DOHH2 (cell line): ENCODE measurements at regions not wholly inside any gene's neighbourhood (a gene's known extent, or its start where the extent isn't known, plus 50 kb on each side); places are given as distances from the start of the nearest gene placed in this dataset.

Experiments
- H3F3A ChIP-seq: fragments of 200-600 bp; sonication (generic), shearing (Covaris generic); 2 replicates; pipeline ENCODE4 v1.6.0; 2016; ENCODE audit warnings: antibody characterized with exemption, mild to moderate bottlenecking; ENCODE audit not compliant: control insufficient read depth, insufficient read depth
- H3K27ac ChIP-seq: fragments of 200-600 bp; sonication (generic); 2 replicates; pipeline ENCODE4 v1.5.1; 2014; ENCODE audit warnings: low read depth, mild to moderate bottlenecking, low read length, moderate library complexity
- H3K27me3 ChIP-seq: fragments of 200-600 bp; sonication (generic); 2 replicates; pipeline ENCODE4 v1.6.1; 2014; ENCODE audit warnings: mild to moderate bottlenecking, low read length, mixed read lengths; ENCODE audit not compliant: control insufficient read depth
- H3K36me3 ChIP-seq: fragments of 200-600 bp; sonication (generic); 2 replicates; pipeline ENCODE4 v1.6.1; 2014; ENCODE audit warnings: mild to moderate bottlenecking, low read length, moderate library complexity, mixed read lengths; ENCODE audit not compliant: control insufficient read depth
- H3K4me1 ChIP-seq: fragments of 200-600 bp; sonication (generic); 2 replicates; pipeline ENCODE4 v1.6.1; 2014; ENCODE audit warnings: mild to moderate bottlenecking, low read length, mixed read lengths; ENCODE audit not compliant: control insufficient read depth
- H3K4me2 ChIP-seq: fragments of 200-600 bp; sonication (generic); 2 replicates; pipeline ENCODE4 v1.6.0; 2014; ENCODE audit warnings: mild to moderate bottlenecking, low read length, moderate library complexity
- H3K4me3 ChIP-seq: fragments of 200-600 bp; sonication (generic); 2 replicates; pipeline ENCODE4 v1.5.1; 2014; ENCODE audit warnings: mild to moderate bottlenecking, low read length, mixed read lengths
- H3K79me2 ChIP-seq: fragments of 200-600 bp; sonication (generic); 2 replicates; pipeline ENCODE4 v1.6.1; 2014; ENCODE audit warnings: mild to moderate bottlenecking, low read length, mixed read lengths; ENCODE audit not compliant: control insufficient read depth
- H3K9me2 ChIP-seq: fragments of 200-600 bp; sonication (generic); replicated peaks from 2 replicates; pipeline ENCODE4 v1.6.1; 2014; ENCODE audit warnings: mild to moderate bottlenecking, low read length, mixed read lengths; ENCODE audit not compliant: control insufficient read depth
- H3K9me3 ChIP-seq: fragments of 200-600 bp; sonication (generic); 2 replicates; pipeline ENCODE4 v1.6.1; 2014; ENCODE audit warnings: antibody characterized with exemption, low read length, mixed read lengths; ENCODE audit not compliant: control insufficient read depth, insufficient read depth
- H4K20me1 ChIP-seq: fragments of 200-600 bp; sonication (generic); 2 replicates; pipeline ENCODE4 v1.6.0; 2014; ENCODE audit warnings: low read depth, mild to moderate bottlenecking, antibody characterized with exemption, low read length, moderate library complexity; ENCODE audit not compliant: control insufficient read depth, insufficient read depth
- CTCF ChIP-seq: fragments of 200-600 bp; sonication (generic); IDR thresholded peaks from one replicate; pipeline ENCODE4 v1.5.1; 2014; ENCODE audit warnings: antibody characterized with exemption, mild to moderate bottlenecking, low read depth, low read length; ENCODE audit not compliant: poor library complexity, severe bottlenecking
- EZH2phosphoT487 ChIP-seq: fragments of 200-600 bp; sonication (generic); IDR thresholded peaks from 2 replicates; pipeline ENCODE4 v1.6.1; 2017; ENCODE audit warnings: borderline replicate concordance, mild to moderate bottlenecking, antibody characterized with exemption, low read length, moderate library complexity, mixed read lengths

GRCh38 chr11:93075782-93076181 is 106.3 kb downstream of the MTNR1B start:
- no peaks in the 10 kb centered on the region for H3K9me2 ChIP-seq
- TF ChIP-seq EZH2phosphoT487 = no peak
- no peak for TF ChIP-seq CTCF

GRCh38 chr11:93080146-93080759 is 110.8 kb downstream of the MTNR1B start:
- TF ChIP-seq EZH2phosphoT487 (no peak), CTCF (no peak)
- Histone ChIP-seq H3K4me3 (no peak overlapping the region), H3K36me3 (no peaks in the 10 kb centered on the region), H3K9me2 (no peaks in the 10 kb centered on the region), H3K4me1 (no peaks in the 10 kb centered on the region), H3K9me3 (no peaks in the 10 kb centered on the region), H3K79me2 (no peaks in the 10 kb centered on the region), H3K27me3 (no peaks in the 10 kb centered on the region), H3K27ac (no peak overlapping the region), H3K4me2 (no peak overlapping the region), H3F3A (no peaks in the 10 kb centered on the region), H4K20me1 (no peaks in the 10 kb centered on the region)

More at GRCh38 chr11:93075782-93076181, 106.3 kb downstream of the MTNR1B start:
- Histone ChIP-seq H3K9me3 (no peaks in the 10 kb centered on the region), H3K36me3 (no peaks in the 10 kb centered on the region), H3K27ac (no peak overlapping the region), H3K79me2 (no peaks in the 10 kb centered on the region), H3K4me3 (no peak overlapping the region), H3K27me3 (no peaks in the 10 kb centered on the region), H3K4me1 (no peaks in the 10 kb centered on the region), H3F3A (no peaks in the 10 kb centered on the region), H4K20me1 (no peaks in the 10 kb centered on the region), H3K4me2 (no peak overlapping the region)

- H3K36me3 ChIP-seq = no peaks in the 10 kb centered on the region
- H3K4me2 ChIP-seq = no peak overlapping the region
- no peak for TF ChIP-seq CTCF
- TF ChIP-seq EZH2phosphoT487 = no peak
- no peak overlapping the region for H3K27ac ChIP-seq
- no peaks in the 10 kb centered on the region for H3K79me2 ChIP-seq
- H3K9me3 ChIP-seq = no peaks in the 10 kb centered on the region
- no peaks in the 10 kb centered on the region for H3K27me3 ChIP-seq
- no peaks in the 10 kb centered on the region for H3K9me2 ChIP-seq
- H4K20me1 ChIP-seq = no peaks in the 10 kb centered on the region
- H3F3A ChIP-seq = no peaks in the 10 kb centered on the region
- no peaks in the 10 kb centered on the region for H3K4me1 ChIP-seq
- no peak overlapping the region for H3K4me3 ChIP-seq
These were observed 112.2 kb downstream of the MTNR1B start for GRCh38 chr11:93081694-93082093.
